Gastroesophageal sphincter (tissue), 3 donors: ENCODE measurements at regions not wholly inside any gene's neighbourhood (a gene's known extent, or its start where the extent isn't known, plus 50 kb on each side); places are given as distances from the start of the nearest gene placed in this dataset.

Experiments
- EP300 ChIP-seq: sonication (generic); formaldehyde crosslinking; IDR thresholded peaks from one replicate; pipeline ENCODE4 v1.6.1; 2017; ENCODE audit warnings: antibody characterized with exemption, mild to moderate bottlenecking
- POLR2A ChIP-seq, 2 donors: fragments of 450-650 bp; IDR thresholded peaks; one replicate each; pipeline ENCODE4 v1.6.1; 2017; ENCODE audit warnings: antibody characterized with exemption in 2 of 2, mild to moderate bottlenecking in 2 of 2, moderate library complexity in 1 of 2
- POLR2AphosphoS5 ChIP-seq: sonication (generic); formaldehyde crosslinking; IDR thresholded peaks from one replicate; pipeline ENCODE4 v1.6.1; 2017; ENCODE audit warnings: antibody characterized with exemption
- TF ChIP-seq, protein P1 (sequence below), 4 experiments: fragments of 200-600 bp in 2 of 4; fragments of 450-650 bp in 2 of 4; sonication (generic) in 1 of 4; IDR thresholded peaks; one replicate each; pipeline ENCODE4 v1.5.1; 2017 to 2019; ENCODE audit warnings: antibody characterized with exemption in 4 of 4, mild to moderate bottlenecking in 2 of 4, moderate library complexity in 2 of 4

DNA sequence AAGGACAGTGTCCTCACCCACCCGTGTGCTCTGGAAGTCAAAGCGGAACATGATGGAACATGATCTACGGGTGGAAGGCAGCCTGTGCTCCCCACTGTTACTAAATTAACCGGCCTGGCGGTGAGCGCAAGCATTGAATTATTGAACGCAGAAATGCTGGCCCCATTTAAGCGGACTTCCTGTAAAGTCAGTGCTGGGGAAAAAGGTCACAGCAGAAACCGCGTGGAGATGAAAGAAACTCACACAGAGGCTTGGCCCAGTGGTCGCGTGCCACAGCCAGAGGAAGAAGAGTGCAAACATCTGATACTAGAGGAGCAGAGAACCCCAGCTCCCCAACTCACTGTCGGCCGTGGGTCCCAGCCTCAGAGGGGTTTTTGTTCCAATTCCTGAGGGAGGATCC, 321.2 kb downstream of the ADGRD1 start:
- TF ChIP-seq, protein P1, sequence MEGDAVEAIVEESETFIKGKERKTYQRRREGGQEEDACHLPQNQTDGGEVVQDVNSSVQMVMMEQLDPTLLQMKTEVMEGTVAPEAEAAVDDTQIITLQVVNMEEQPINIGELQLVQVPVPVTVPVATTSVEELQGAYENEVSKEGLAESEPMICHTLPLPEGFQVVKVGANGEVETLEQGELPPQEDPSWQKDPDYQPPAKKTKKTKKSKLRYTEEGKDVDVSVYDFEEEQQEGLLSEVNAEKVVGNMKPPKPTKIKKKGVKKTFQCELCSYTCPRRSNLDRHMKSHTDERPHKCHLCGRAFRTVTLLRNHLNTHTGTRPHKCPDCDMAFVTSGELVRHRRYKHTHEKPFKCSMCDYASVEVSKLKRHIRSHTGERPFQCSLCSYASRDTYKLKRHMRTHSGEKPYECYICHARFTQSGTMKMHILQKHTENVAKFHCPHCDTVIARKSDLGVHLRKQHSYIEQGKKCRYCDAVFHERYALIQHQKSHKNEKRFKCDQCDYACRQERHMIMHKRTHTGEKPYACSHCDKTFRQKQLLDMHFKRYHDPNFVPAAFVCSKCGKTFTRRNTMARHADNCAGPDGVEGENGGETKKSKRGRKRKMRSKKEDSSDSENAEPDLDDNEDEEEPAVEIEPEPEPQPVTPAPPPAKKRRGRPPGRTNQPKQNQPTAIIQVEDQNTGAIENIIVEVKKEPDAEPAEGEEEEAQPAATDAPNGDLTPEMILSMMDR (IDR thresholded peaks at IDR 0.05) = no peak
- TF ChIP-seq POLR2A (IDR thresholded peaks at IDR 0.05) (no peak), EP300 (no peak), POLR2AphosphoS5 (no peak)
